HCT116 (cell line): ENCODE measurements at regions not wholly inside any gene's neighbourhood (a gene's known extent, or its start where the extent isn't known, plus 50 kb on each side); places are given as distances from the start of the nearest gene placed in this dataset.

Experiments
- ATAC-seq: fragments of 200-7000 bp; cut with Tn5 transposase; 2 replicates; pipeline ENCODE4 v1.9.1; 2020; ENCODE audit warnings: mild to moderate bottlenecking, moderate library complexity
- BruUV-seq: library from RNA; stranded (reverse); fragments of 400-500 nt; replicated peaks from 2 replicates; lab custom pipeline; 2021; lab: Mats Ljungman, UMichigan
- CTCF ChIA-PET: fragments of 300-600 bp; sonication (Branson Sonifier 250); formaldehyde crosslinking; loops from one replicate; lab custom pipeline; 2021; ENCODE audit warnings: antibody characterized with exemption; lab: Charles Lee
- POLR2A ChIA-PET: fragments of 300-600, 350-600 bp; sonication (Branson Sonifier 250); formaldehyde crosslinking; loops from one replicate; lab custom pipeline; 2021; ENCODE audit warnings: antibody characterized with exemption; lab: Charles Lee
- RAD21 ChIA-PET, 2 experiments: fragments of 300-600 bp; sonication (Branson Sonifier 250); formaldehyde crosslinking; loops; one replicate each; lab custom pipeline; 2023; ENCODE audit warnings: low total read pairs in 2 of 2; ENCODE audit not compliant: uncharacterized antibody in 2 of 2, unreplicated experiment in 2 of 2, low non-redundant PET in 1 of 2; lab: Charles Lee
- DNase-seq: peaks from one replicate; pipeline ENCODE4 v3.0.0-alpha.2; 2010; ENCODE audit warnings: low read depth, low spot score
- H2AFZ ChIP-seq: fragments of 200-600 bp; shearing (Covaris generic), sonication (generic); 2 replicates; pipeline ENCODE4 v1.6.1; 2017; ENCODE audit warnings: low read depth, mixed run types, mixed read lengths, antibody characterized with exemption, low read length; ENCODE audit not compliant: poor library complexity, severe bottlenecking
- H3K27ac ChIP-seq: 2 replicates; pipeline ENCODE4 v1.5.1; 2012; ENCODE audit warnings: low read depth, low read length
- H3K27me3 ChIP-seq: fragments of 200-600 bp; sonication (generic); 2 replicates; pipeline ENCODE4 v1.6.1; 2016; ENCODE audit warnings: mixed run types, low read length, mixed read lengths; ENCODE audit not compliant: insufficient read depth
- H3K36me3 ChIP-seq, 2 experiments: fragments of 200-500 bp in 1 of 2; fragments of 200-600 bp in 1 of 2; sonication (Bioruptor generic) in 1 of 2; sonication (generic) in 1 of 2; 2 replicates each; pipeline versions ENCODE4 v1.5.1 to v1.6.1; 2014 to 2016; ENCODE audit warnings: low read length in 2 of 2, inconsistent platforms in 1 of 2, mixed read lengths in 1 of 2, mixed run types in 1 of 2; ENCODE audit not compliant: insufficient read depth in 2 of 2, control insufficient read depth in 1 of 2
- H3K4me1 ChIP-seq, 2 experiments: fragments of 200-600 bp in 1 of 2; sonication (generic) in 1 of 2; 2 replicates each; pipeline versions ENCODE4 v1.5.1 to v1.6.1; 2012 to 2017; ENCODE audit warnings: low read length in 2 of 2, inconsistent platforms in 1 of 2, mild to moderate bottlenecking in 1 of 2, mixed read lengths in 1 of 2, mixed run types in 1 of 2, moderate library complexity in 1 of 2; ENCODE audit not compliant: insufficient read depth in 2 of 2, control insufficient read depth in 1 of 2
- H3K4me2 ChIP-seq: fragments of 200-600 bp; sonication (generic); 2 replicates; pipeline ENCODE4 v1.6.1; 2017; ENCODE audit warnings: mixed run types, low read length, mixed read lengths
- H3K4me3 ChIP-seq, 2 experiments: fragments of 200-600 bp in 1 of 2; sonication (generic) in 1 of 2; replicated peaks in 1 of 2; 2 replicates each; pipeline ENCODE4 v1.5.1; 2011 to 2016; ENCODE audit warnings: low read length in 2 of 2, control low read depth in 1 of 2, low read depth in 1 of 2, mild to moderate bottlenecking in 1 of 2, mixed read lengths in 1 of 2, mixed run types in 1 of 2
- H3K79me2 ChIP-seq: fragments of 200-600 bp; sonication (generic); 2 replicates; pipeline ENCODE4 v1.6.1; 2017; ENCODE audit warnings: mild to moderate bottlenecking, mixed run types, low read length, moderate library complexity, mixed read lengths; ENCODE audit not compliant: insufficient read depth
- H3K9ac ChIP-seq: fragments of 200-600 bp; sonication (generic); 2 replicates; pipeline ENCODE4 v1.6.1; 2016; ENCODE audit warnings: low read length, mixed read lengths
- H3K9me2 ChIP-seq: fragments of 200-600 bp; sonication (generic), shearing (Covaris generic); 2 replicates; pipeline ENCODE4 v1.6.1; 2017; ENCODE audit warnings: mixed run types, mild to moderate bottlenecking, moderate library complexity; ENCODE audit not compliant: insufficient read depth
- H3K9me3 ChIP-seq, 2 experiments: fragments of 200-500 bp in 1 of 2; fragments of 200-600 bp in 1 of 2; sonication (Bioruptor generic) in 1 of 2; sonication (generic) in 1 of 2; 2 replicates each; pipeline ENCODE4 v1.6.1; 2014 to 2017; ENCODE audit warnings: low read length in 2 of 2, mixed read lengths in 2 of 2, inconsistent platforms in 1 of 2, low read depth in 1 of 2, mild to moderate bottlenecking in 1 of 2, mixed run types in 1 of 2, moderate library complexity in 1 of 2; ENCODE audit not compliant: control insufficient read depth in 1 of 2, insufficient read depth in 1 of 2
- H4K20me1 ChIP-seq: fragments of 200-600 bp; sonication (generic), shearing (Covaris generic); 2 replicates; pipeline ENCODE4 v1.6.1; 2017; ENCODE audit warnings: mixed run types, mild to moderate bottlenecking, moderate library complexity; ENCODE audit not compliant: insufficient read depth
- ATF3 ChIP-seq: IDR thresholded peaks from 2 replicates; pipeline ENCODE4 v1.6.1; 2012
- CEBPB ChIP-seq: IDR thresholded peaks from 2 replicates; pipeline ENCODE4 v1.6.1; 2012; ENCODE audit warnings: low read depth
- EZH2phosphoT487 ChIP-seq: fragments of 200-600 bp; IDR thresholded peaks from 2 replicates; pipeline ENCODE4 v1.6.1; 2018; ENCODE audit warnings: antibody characterized with exemption, borderline replicate concordance
- FOSL1 ChIP-seq: IDR thresholded peaks from 2 replicates; pipeline ENCODE4 v1.6.1; 2012; ENCODE audit warnings: low read depth
- JUND ChIP-seq: IDR thresholded peaks from 2 replicates; pipeline ENCODE4 v1.6.1; 2012
- MAX ChIP-seq: IDR thresholded peaks from 2 replicates; pipeline ENCODE4 v1.6.1; 2012
- POLR2A ChIP-seq: IDR thresholded peaks from 2 replicates; pipeline ENCODE4 v1.7.0; 2011; ENCODE audit warnings: borderline replicate concordance; ENCODE audit not compliant: insufficient read depth, insufficient read length; ENCODE audit errors: extremely low read depth
- POLR2AphosphoS5 ChIP-seq: IDR thresholded peaks from 2 replicates; pipeline ENCODE4 v1.6.1; 2011; ENCODE audit warnings: mild to moderate bottlenecking, low read depth, low read length, moderate library complexity
- RAD21 ChIP-seq: IDR thresholded peaks from 2 replicates; pipeline ENCODE4 v1.6.1; 2012; ENCODE audit warnings: low read depth, mild to moderate bottlenecking
- REST ChIP-seq: IDR thresholded peaks from 2 replicates; pipeline ENCODE4 v1.6.1; 2012; ENCODE audit warnings: low read depth
- SIN3A ChIP-seq: IDR thresholded peaks from 2 replicates; pipeline ENCODE4 v1.6.1; 2012; ENCODE audit warnings: low read depth
- SRF ChIP-seq: IDR thresholded peaks from 2 replicates; pipeline ENCODE4 v1.6.1; 2012; ENCODE audit warnings: low read depth
- TCF7L2 ChIP-seq: IDR thresholded peaks from 2 replicates; pipeline ENCODE4 v1.7.0; 2011; ENCODE audit warnings: borderline replicate concordance, inconsistent platforms; ENCODE audit not compliant: insufficient read depth, insufficient read length; ENCODE audit errors: extremely low read depth
- YY1 ChIP-seq: IDR thresholded peaks from 2 replicates; pipeline ENCODE4 v1.6.1; 2011; ENCODE audit warnings: low read length, low read depth, moderate library complexity, mild to moderate bottlenecking; ENCODE audit not compliant: insufficient replicate concordance; ENCODE audit errors: extremely low read depth
- ZFX ChIP-seq: fragments of 450-650 bp; IDR thresholded peaks from 2 replicates; pipeline ENCODE4 v1.6.1; 2017
- ZNF274 ChIP-seq: fragments of 200-500 bp; sonication (Bioruptor generic); IDR thresholded peaks from 2 replicates; pipeline ENCODE4 v1.6.1; 2014; ENCODE audit warnings: mild to moderate bottlenecking, low read depth, low read length, inconsistent platforms
- intact Hi-C: fragments of 100-400 bp; cut with micrococcal nuclease; formaldehyde crosslinking; loops from 2 replicates; pipeline ENCODE4 v1.10.0; 2022
- TF ChIP-seq, protein P1 (sequence below): IDR thresholded peaks from 2 replicates; pipeline ENCODE4 v1.6.1; 2011; ENCODE audit warnings: mild to moderate bottlenecking, low read length, moderate library complexity; ENCODE audit not compliant: insufficient replicate concordance; ENCODE audit errors: extremely low read depth

DNA sequence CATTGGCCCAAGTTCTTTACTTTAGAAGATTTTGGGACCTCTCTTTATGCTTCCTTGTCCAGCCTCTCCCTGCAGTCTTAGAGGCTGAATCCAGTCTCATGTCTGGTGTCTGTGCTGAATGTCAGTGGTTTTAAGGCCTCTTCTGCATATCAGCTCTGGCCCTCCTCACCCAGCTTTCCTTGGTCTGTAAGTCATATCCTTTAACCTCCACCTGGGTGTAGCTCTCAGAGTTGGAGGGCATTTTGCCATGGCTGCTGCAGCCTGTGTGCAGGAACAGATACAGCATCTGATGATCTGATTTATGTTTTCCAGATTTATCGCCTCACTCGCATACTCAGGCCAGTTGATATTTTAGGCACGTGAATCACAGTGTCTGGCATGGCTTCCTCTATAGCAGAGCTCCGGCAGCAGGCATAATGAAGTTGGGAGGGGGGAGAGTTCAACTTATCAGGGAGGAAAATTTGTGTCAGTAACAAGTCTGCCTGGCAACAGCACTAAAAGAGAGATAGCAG is 335.0 kb downstream of the PCNX1 start:
- RAD21 ChIA-PET, result no interaction called here
- CTCF ChIA-PET, result no interaction called here
- POLR2A ChIA-PET, result no interaction called here
- Histone ChIP-seq H3K9me3 (no peaks in the 10 kb centered on the region), H3K36me3 (no peaks in the 10 kb centered on the region), H3K9me2 (no peaks in the 10 kb centered on the region), H3K4me3 (no peak overlapping the region), H3K79me2 (no peaks in the 10 kb centered on the region), H3K4me2 (no peak overlapping the region), H3K27ac (no peak overlapping the region), H2AFZ (no peak overlapping the region), H3K4me1 (no peaks in the 10 kb centered on the region), H3K9ac (no peak overlapping the region), H4K20me1 (no peaks in the 10 kb centered on the region), H3K27me3 (no peaks in the 10 kb centered on the region)
- DNase-seq (no peak), ATAC-seq (no peak)
- BruUV-seq, result no TSS peak
- TF ChIP-seq POLR2AphosphoS5 (no peak), FOSL1 (no peak), SIN3A (no peak), JUND (no peak), MAX (no peak)
- intact Hi-C loops, result no loop called here

DNA sequence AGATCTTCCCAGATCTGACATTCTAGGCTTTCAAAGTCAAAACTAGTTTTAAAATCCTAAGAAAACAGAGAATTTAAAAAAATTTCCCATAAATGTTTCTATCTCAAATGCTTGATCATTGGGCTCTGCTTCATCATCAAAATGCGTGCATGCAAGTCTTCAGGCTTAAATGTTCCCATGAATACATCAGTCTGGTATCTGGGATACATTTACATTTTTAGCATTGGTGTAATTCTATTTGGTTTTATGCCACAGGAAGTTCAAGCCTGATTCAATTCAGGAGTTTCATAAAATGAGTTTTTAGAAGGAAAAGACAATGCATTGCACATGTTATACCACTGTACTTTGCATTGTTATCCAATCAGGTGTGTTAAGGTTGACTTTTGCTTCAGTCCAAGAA is 336.4 kb downstream of the PCNX1 start:
- Histone ChIP-seq H3K4me2 (no peak overlapping the region), H3K4me3 (no peak overlapping the region), H4K20me1 (no peaks in the 10 kb centered on the region), H3K4me1 (no peaks in the 10 kb centered on the region), H3K79me2 (no peaks in the 10 kb centered on the region), H2AFZ (no peak overlapping the region), H3K9ac (no peak overlapping the region), H3K27me3 (no peaks in the 10 kb centered on the region), H3K27ac (no peak overlapping the region)
- CTCF ChIA-PET, result no interaction called here
- POLR2A ChIA-PET, result no interaction called here
- BruUV-seq, result no TSS peak
- intact Hi-C loops, result no loop called here
- DNase-seq, result no peak
- RAD21 ChIA-PET, result no interaction called here
- no peak for ATAC-seq
- TF ChIP-seq, protein P1, sequence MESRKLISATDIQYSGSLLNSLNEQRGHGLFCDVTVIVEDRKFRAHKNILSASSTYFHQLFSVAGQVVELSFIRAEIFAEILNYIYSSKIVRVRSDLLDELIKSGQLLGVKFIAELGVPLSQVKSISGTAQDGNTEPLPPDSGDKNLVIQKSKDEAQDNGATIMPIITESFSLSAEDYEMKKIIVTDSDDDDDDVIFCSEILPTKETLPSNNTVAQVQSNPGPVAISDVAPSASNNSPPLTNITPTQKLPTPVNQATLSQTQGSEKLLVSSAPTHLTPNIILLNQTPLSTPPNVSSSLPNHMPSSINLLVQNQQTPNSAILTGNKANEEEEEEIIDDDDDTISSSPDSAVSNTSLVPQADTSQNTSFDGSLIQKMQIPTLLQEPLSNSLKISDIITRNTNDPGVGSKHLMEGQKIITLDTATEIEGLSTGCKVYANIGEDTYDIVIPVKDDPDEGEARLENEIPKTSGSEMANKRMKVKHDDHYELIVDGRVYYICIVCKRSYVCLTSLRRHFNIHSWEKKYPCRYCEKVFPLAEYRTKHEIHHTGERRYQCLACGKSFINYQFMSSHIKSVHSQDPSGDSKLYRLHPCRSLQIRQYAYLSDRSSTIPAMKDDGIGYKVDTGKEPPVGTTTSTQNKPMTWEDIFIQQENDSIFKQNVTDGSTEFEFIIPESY, result no peak
- no peak for TF ChIP-seq YY1
- TF ChIP-seq CEBPB, result no peak
- TF ChIP-seq EZH2phosphoT487, result no peak
- no peak for TF ChIP-seq ATF3
- no peak for TF ChIP-seq RAD21
- no peak for TF ChIP-seq ZFX
- no peak for TF ChIP-seq POLR2A
- no peak for TF ChIP-seq REST
- TF ChIP-seq SRF, result no peak
- no peak for TF ChIP-seq TCF7L2
- no peak for TF ChIP-seq ZNF274
- TF ChIP-seq, all 23 proteins: peak for 0
- Histone ChIP-seq H3K9me3 (no peaks in the 10 kb centered on the region), H3K9me2 (no peaks in the 10 kb centered on the region), H3K36me3 (no peaks in the 10 kb centered on the region)
